ENCODE measurements at regions not wholly inside any gene's neighbourhood (a gene's known extent, or its start where the extent isn't known, plus 50 kb on each side); places are given as distances from the start of the nearest gene placed in this dataset.

GRCh38 chr14:39877577-39878190, 445.5 kb upstream of the FBXO33 start:
- Histone ChIP-seq H3K9me3 (ENCODE audit: control insufficient read depth, insufficient read depth, low read depth, low read length) (no peaks in the 10 kb centered on the region), H3K36me3 (ENCODE audit: control insufficient read depth, insufficient read depth, low read length) (no peaks in the 10 kb centered on the region), H3K4me1 (ENCODE audit: control insufficient read depth, insufficient read depth, low read length) (no peaks in the 10 kb centered on the region), H3K27ac (ENCODE audit: low read length) (no peak overlapping the region), H3K27me3 (ENCODE audit: control insufficient read depth, insufficient read depth, low read length) (no peaks in the 10 kb centered on the region), H3K4me3 (ENCODE audit: low read depth in 2 of 2, low read length in 2 of 2) (no peak overlapping the region)
- BruUV-seq (replicated peaks), result no TSS peak
- in situ Hi-C loops (cut with HindIII; ENCODE audit: low pct_unique_long_range_greater_than_20kb, low sequenced_read_pairs), result no loop called here
- DNase-seq (ENCODE audit: low read depth, low spot score) (no peak), ATAC-seq (no peak)
- ChIA-PET POLR2A (no interaction called here), CTCF (no interaction called here)
- TF ChIP-seq SIN3A (IDR thresholded peaks at IDR 0.05; ENCODE audit: borderline replicate concordance, insufficient read depth, low read depth, low read length) (no peak), CTCF (IDR thresholded peaks at IDR 0.05) (no peak), TCF7L2 (IDR thresholded peaks at IDR 0.05; ENCODE audit: low read depth, low read length) (no peak), POLR2AphosphoS5 (IDR thresholded peaks at IDR 0.05; ENCODE audit: low read depth, low read length) (no peak), REST (IDR thresholded peaks at IDR 0.05; ENCODE audit: insufficient read depth in 1 of 2, low read depth in 2 of 2, low read length in 1 of 2) (no peak)
- intact Hi-C loops (cut with micrococcal nuclease; ENCODE audit: unreplicated experiment), result no loop called here

GRCh38 chr14:39876916-39877315, 444.7 kb upstream of the FBXO33 start:
- ATAC-seq (no peak), DNase-seq (ENCODE audit: low read depth, low spot score) (no peak)
- Histone ChIP-seq H3K9me3 (ENCODE audit: control insufficient read depth, insufficient read depth, low read depth, low read length) (no peaks in the 10 kb centered on the region), H3K36me3 (ENCODE audit: control insufficient read depth, insufficient read depth, low read length) (no peaks in the 10 kb centered on the region), H3K27ac (ENCODE audit: low read length) (no peak overlapping the region), H3K27me3 (ENCODE audit: control insufficient read depth, insufficient read depth, low read length) (no peaks in the 10 kb centered on the region), H3K4me3 (ENCODE audit: low read depth in 2 of 2, low read length in 2 of 2) (no peak overlapping the region), H3K4me1 (ENCODE audit: control insufficient read depth, insufficient read depth, low read length) (no peaks in the 10 kb centered on the region)
- TF ChIP-seq POLR2AphosphoS5 (IDR thresholded peaks at IDR 0.05; ENCODE audit: low read depth, low read length) (no peak), CTCF (IDR thresholded peaks at IDR 0.05) (no peak), TCF7L2 (IDR thresholded peaks at IDR 0.05; ENCODE audit: low read depth, low read length) (no peak), REST (IDR thresholded peaks at IDR 0.05; ENCODE audit: insufficient read depth in 1 of 2, low read depth in 2 of 2, low read length in 1 of 2) (no peak), SIN3A (IDR thresholded peaks at IDR 0.05; ENCODE audit: borderline replicate concordance, insufficient read depth, low read depth, low read length) (no peak)
- intact Hi-C loops (cut with micrococcal nuclease; ENCODE audit: unreplicated experiment) (no loop called here), in situ Hi-C loops (cut with HindIII; ENCODE audit: low pct_unique_long_range_greater_than_20kb, low sequenced_read_pairs) (no loop called here)
- ChIA-PET POLR2A (no interaction called here), CTCF (no interaction called here)
- no TSS peak for BruUV-seq (replicated peaks)

All from Panc1 (cell line).